Vagina (tissue), 2 donors: ENCODE measurements at regions not wholly inside any gene's neighbourhood (a gene's known extent, or its start where the extent isn't known, plus 50 kb on each side); places are given as distances from the start of the nearest gene placed in this dataset.

Source experiments
- POLR2A ChIP-seq, 2 donors: fragments of 450-650 bp; IDR thresholded peaks; one replicate each; pipeline ENCODE4 v1.6.1; 2017; ENCODE audit warnings: antibody characterized with exemption in 2 of 2, mild to moderate bottlenecking in 2 of 2, moderate library complexity in 2 of 2
- TF ChIP-seq, protein P1 (sequence below), 3 experiments: fragments of 450-650 bp in 2 of 3; fragments of 200-600 bp in 1 of 3; sonication (generic) in 1 of 3; IDR thresholded peaks; one replicate each; pipeline ENCODE4 v1.5.1; 2017 to 2019; ENCODE audit warnings: antibody characterized with exemption in 3 of 3, mild to moderate bottlenecking in 2 of 3, moderate library complexity in 2 of 3

DNA sequence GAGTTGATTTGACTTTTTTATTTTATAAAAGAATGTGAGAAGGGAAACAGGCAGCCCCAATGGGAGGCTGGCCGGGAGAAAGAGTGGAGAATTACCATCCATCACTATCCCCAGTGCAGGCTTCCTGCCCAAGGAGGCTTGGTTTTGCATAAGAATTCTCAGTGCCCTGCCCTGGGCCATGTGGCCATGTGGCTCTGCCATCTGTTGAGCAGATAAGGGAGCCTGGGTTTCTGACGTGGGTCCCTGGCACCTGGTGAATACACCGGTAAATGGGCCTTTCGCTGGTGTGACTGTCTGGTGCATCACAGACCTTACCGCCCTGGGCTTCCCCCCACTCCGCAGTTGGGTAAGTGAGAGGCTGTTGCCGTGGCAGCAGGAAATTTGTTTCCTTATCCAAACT is 54.5 kb upstream of the TMEM163 start:
- no peak for TF ChIP-seq POLR2A (IDR thresholded peaks at IDR 0.05)
- TF ChIP-seq, protein P1, sequence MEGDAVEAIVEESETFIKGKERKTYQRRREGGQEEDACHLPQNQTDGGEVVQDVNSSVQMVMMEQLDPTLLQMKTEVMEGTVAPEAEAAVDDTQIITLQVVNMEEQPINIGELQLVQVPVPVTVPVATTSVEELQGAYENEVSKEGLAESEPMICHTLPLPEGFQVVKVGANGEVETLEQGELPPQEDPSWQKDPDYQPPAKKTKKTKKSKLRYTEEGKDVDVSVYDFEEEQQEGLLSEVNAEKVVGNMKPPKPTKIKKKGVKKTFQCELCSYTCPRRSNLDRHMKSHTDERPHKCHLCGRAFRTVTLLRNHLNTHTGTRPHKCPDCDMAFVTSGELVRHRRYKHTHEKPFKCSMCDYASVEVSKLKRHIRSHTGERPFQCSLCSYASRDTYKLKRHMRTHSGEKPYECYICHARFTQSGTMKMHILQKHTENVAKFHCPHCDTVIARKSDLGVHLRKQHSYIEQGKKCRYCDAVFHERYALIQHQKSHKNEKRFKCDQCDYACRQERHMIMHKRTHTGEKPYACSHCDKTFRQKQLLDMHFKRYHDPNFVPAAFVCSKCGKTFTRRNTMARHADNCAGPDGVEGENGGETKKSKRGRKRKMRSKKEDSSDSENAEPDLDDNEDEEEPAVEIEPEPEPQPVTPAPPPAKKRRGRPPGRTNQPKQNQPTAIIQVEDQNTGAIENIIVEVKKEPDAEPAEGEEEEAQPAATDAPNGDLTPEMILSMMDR (IDR thresholded peaks at IDR 0.05): no peak
